ENCODE measurements at regions not wholly inside any gene's neighbourhood (a gene's known extent, or its start where the extent isn't known, plus 50 kb on each side); places are given as distances from the start of the nearest gene placed in this dataset.
"Not testable (repeated sequence)": the region's sequence is repeated elsewhere in the genome, so short reads cannot be mapped to it uniquely, and the experiment has no call there.

DNA sequence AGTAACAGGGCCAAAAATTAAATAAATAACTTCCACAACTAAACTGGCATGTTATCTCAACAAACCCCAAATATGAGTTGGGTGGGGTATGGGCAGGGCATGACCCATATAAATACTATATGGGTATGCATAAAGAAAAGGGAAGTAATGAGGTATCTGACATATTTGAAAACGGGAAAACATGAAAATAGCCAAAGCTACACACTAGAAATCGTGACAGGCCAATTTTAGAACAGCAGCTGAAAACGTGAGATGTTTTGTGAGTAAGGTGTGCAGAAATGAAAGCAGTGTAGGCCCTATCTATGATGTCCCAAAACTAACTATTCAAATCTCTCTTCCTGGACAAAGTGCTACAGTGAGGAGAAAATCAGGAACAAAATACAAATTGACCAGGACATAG, 537.9 kb upstream of the NR5A2 start:
- Histone ChIP-seq H3K36me3 (ENCODE audit: insufficient read depth, low read length) (0 out of 2 replicates have a peak, but pooled peaks cover 4% of the 10 kb centered on the region), H3K9me3 (ENCODE audit: low read depth, low read length) (0 out of 2 replicates have a peak, but pooled peaks cover 8% of the 10 kb centered on the region), H3K9ac (ENCODE audit: insufficient read length) (no peak overlapping the region), H3K4me3 (no peak overlapping the region), H3K27ac (no peak overlapping the region)
- TF ChIP-seq EZH2 (IDR thresholded peaks at IDR 0.05) (no peak), FOXP2 (optimal IDR thresholded peaks at IDR 0.05; ENCODE audit: control extremely low read depth, extremely low read length, insufficient read depth) (no peak), POLR2AphosphoS5 (IDR thresholded peaks at IDR 0.05; ENCODE audit: borderline replicate concordance, low read depth, low read length) (no peak)
- no peak for DNase-seq (ENCODE audit: low read depth, low spot score)

- no peak overlapping the region for H3K4me3 ChIP-seq
- H3K9ac ChIP-seq (ENCODE audit: insufficient read length): no peak overlapping the region
- no peak for DNase-seq (ENCODE audit: low read depth, low spot score)
- 0 out of 2 replicates have a peak, but pooled peaks cover 4% of the 10 kb centered on the region for H3K36me3 ChIP-seq (ENCODE audit: insufficient read depth, low read length)
- TF ChIP-seq POLR2AphosphoS5 (IDR thresholded peaks at IDR 0.05; ENCODE audit: borderline replicate concordance, low read depth, low read length) (no peak), EZH2 (IDR thresholded peaks at IDR 0.05) (no peak), FOXP2 (optimal IDR thresholded peaks at IDR 0.05; ENCODE audit: control extremely low read depth, extremely low read length, insufficient read depth) (no peak)
- peaks cover 4% of the 10 kb centered on the region; the same call in 1 of the 2 replicates for H3K9me3 ChIP-seq (ENCODE audit: low read depth, low read length)
- peak overlapping the region; percentile 38; the same call in 1 of the 2 replicates for H3K27ac ChIP-seq
Observed at GRCh38 chr1:199490769-199491527, 536.6 kb upstream of the NR5A2 start.

GRCh38 chr1:199495432-199495831, 532.1 kb upstream of the NR5A2 start:
- no peak overlapping the region for H3K27ac ChIP-seq
- no peaks in the 10 kb centered on the region for H3K36me3 ChIP-seq (ENCODE audit: insufficient read depth, low read length)
- H3K9ac ChIP-seq (ENCODE audit: insufficient read length): no peak overlapping the region
- no peak overlapping the region for H3K4me3 ChIP-seq
- DNase-seq (ENCODE audit: low read depth, low spot score): no peak
- no peak for TF ChIP-seq EZH2 (IDR thresholded peaks at IDR 0.05)
- TF ChIP-seq FOXP2 (optimal IDR thresholded peaks at IDR 0.05; ENCODE audit: control extremely low read depth, extremely low read length, insufficient read depth): no peak
- no peak for TF ChIP-seq POLR2AphosphoS5 (IDR thresholded peaks at IDR 0.05; ENCODE audit: borderline replicate concordance, low read depth, low read length)
- peaks cover 3% of the 10 kb centered on the region; the same call in 1 of the 2 replicates for H3K9me3 ChIP-seq (ENCODE audit: low read depth, low read length)

DNA sequence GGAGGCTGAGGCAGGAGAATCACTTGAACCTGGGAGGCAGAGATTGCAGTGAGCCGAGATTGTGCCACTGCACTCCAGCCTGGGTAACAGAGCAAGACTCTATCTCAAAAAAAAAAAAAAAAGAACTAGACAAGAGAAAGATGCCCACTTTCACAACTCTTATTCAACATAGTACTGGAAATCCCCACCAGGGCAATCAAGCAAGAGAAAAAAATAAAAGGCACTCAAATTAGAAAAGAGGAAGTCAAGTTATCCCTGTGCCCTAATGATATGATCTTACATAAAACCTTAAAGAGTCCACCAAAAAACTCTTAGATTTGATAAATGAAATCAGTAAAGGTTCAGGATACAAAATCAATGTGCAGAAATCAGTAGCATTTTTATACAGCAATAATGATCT, 528.7 kb upstream of the NR5A2 start:
- not testable (repeated sequence) for H3K27ac ChIP-seq; DNase-seq (ENCODE audit: low read depth, low spot score); H3K36me3 ChIP-seq (ENCODE audit: insufficient read depth, low read length); H3K4me3 ChIP-seq; H3K9ac ChIP-seq (ENCODE audit: insufficient read length); H3K9me3 ChIP-seq (ENCODE audit: low read depth, low read length)

DNA sequence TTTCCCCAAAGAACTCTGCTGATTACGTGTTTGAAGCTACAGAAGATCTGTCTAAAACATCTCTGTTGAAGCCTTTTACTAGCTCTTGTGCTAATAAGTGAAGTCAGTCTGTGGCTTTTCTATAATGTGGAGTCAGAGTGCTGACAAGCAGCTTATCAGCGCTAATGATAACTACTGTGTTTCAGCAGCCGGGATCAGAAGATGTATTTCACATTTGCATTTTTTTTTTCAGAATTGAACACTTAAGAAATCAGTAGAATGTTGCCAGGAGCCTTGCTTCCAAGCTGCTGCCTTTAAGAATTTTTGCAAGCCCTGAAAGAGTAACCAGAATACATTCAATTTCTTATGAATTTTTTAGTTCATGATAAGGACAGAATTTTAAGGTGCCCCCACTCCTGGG, 519.4 kb upstream of the NR5A2 start:
- H3K36me3 ChIP-seq (ENCODE audit: insufficient read depth, low read length): no peaks in the 10 kb centered on the region
- no peak for TF ChIP-seq POLR2AphosphoS5 (IDR thresholded peaks at IDR 0.05; ENCODE audit: borderline replicate concordance, low read depth, low read length)
- TF ChIP-seq FOXP2 (optimal IDR thresholded peaks at IDR 0.05; ENCODE audit: control extremely low read depth, extremely low read length, insufficient read depth): no peak
- no peak for TF ChIP-seq EZH2 (IDR thresholded peaks at IDR 0.05)
- H3K27ac ChIP-seq: peak overlapping the region; percentile 69
- DNase-seq (ENCODE audit: low read depth, low spot score): peak; percentile 57
- H3K9me3 ChIP-seq (ENCODE audit: low read depth, low read length): no peaks in the 10 kb centered on the region
- peak overlapping the region; percentile 13; the same call in 1 of the 2 replicates for H3K4me3 ChIP-seq
- H3K9ac ChIP-seq (ENCODE audit: insufficient read length): no peak overlapping the region

GRCh38 chr1:199508653-199509052, 518.9 kb upstream of the NR5A2 start:
- Histone ChIP-seq H3K27ac (peak overlapping the region; percentile 69), H3K9me3 (ENCODE audit: low read depth, low read length) (no peaks in the 10 kb centered on the region), H3K9ac (ENCODE audit: insufficient read length) (no peak overlapping the region), H3K36me3 (ENCODE audit: insufficient read depth, low read length) (no peaks in the 10 kb centered on the region), H3K4me3 (no peak overlapping the region)
- TF ChIP-seq POLR2AphosphoS5 (IDR thresholded peaks at IDR 0.05; ENCODE audit: borderline replicate concordance, low read depth, low read length) (no peak), EZH2 (IDR thresholded peaks at IDR 0.05) (no peak), FOXP2 (optimal IDR thresholded peaks at IDR 0.05; ENCODE audit: control extremely low read depth, extremely low read length, insufficient read depth) (no peak)
- no peak for DNase-seq (ENCODE audit: low read depth, low spot score)

GRCh38 chr1:199509456-199509855, 518.1 kb upstream of the NR5A2 start:
- peak overlapping the region; percentile 69 for H3K27ac ChIP-seq
- H3K9ac ChIP-seq (ENCODE audit: insufficient read length): no peak overlapping the region
- DNase-seq (ENCODE audit: low read depth, low spot score): no peak
- no peak for TF ChIP-seq FOXP2 (optimal IDR thresholded peaks at IDR 0.05; ENCODE audit: control extremely low read depth, extremely low read length, insufficient read depth)
- TF ChIP-seq POLR2AphosphoS5 (IDR thresholded peaks at IDR 0.05; ENCODE audit: borderline replicate concordance, low read depth, low read length): no peak
- TF ChIP-seq EZH2 (IDR thresholded peaks at IDR 0.05): no peak
- no peak overlapping the region for H3K4me3 ChIP-seq
- no peaks in the 10 kb centered on the region for H3K9me3 ChIP-seq (ENCODE audit: low read depth, low read length)
- H3K36me3 ChIP-seq (ENCODE audit: insufficient read depth, low read length): no peaks in the 10 kb centered on the region

DNA sequence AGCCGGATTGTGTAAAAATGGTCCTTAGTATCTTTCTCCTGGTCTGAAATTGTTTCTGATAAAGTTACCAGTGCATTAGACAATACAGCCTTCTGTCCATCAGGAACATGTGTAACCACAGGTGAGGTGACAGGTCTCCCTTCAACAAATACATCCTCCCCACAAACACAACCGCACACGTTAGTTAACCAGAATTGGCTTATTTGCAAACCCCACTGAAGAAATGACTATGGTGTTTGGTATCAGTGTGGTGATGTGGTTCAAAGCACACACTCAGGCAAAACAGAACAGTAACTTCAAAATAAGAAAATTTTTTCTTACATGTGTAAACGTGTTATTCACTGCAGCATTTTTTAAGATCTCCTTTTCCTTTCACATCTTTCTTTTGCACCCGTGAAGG, 517.2 kb upstream of the NR5A2 start:
- H3K27ac ChIP-seq: peak overlapping the region; percentile 69
- H3K9ac ChIP-seq (ENCODE audit: insufficient read length): no peak overlapping the region
- TF ChIP-seq FOXP2 (optimal IDR thresholded peaks at IDR 0.05; ENCODE audit: control extremely low read depth, extremely low read length, insufficient read depth) (no peak), POLR2AphosphoS5 (IDR thresholded peaks at IDR 0.05; ENCODE audit: borderline replicate concordance, low read depth, low read length) (no peak), EZH2 (IDR thresholded peaks at IDR 0.05) (no peak)
- no peaks in the 10 kb centered on the region for H3K36me3 ChIP-seq (ENCODE audit: insufficient read depth, low read length)
- H3K4me3 ChIP-seq: no peak overlapping the region
- no peak for DNase-seq (ENCODE audit: low read depth, low spot score)
- H3K9me3 ChIP-seq (ENCODE audit: low read depth, low read length): no peaks in the 10 kb centered on the region

Data from SK-N-MC (cell line).